ENCODE measurements at regions not wholly inside any gene's neighbourhood (a gene's known extent, or its start where the extent isn't known, plus 50 kb on each side); places are given as distances from the start of the nearest gene placed in this dataset.

DNA sequence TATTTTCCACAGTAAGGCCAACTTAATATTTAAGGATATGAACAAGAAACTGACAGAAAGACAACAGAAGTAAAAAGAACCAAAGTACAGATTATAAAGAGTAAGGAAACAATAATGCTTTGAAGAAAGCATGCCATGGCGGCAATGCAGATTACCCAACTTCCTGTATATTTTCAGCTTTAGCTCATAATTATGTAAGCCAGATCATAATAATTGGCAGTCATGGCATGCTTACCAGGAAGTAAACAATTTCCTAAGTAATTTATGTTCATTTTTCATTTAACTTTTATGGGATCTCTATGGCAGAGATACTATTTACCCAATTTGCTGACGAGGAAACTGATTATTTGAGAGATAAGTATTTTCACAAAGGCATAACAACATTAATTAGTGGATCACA, 988.7 kb downstream of the HACE1 start (continued):
- TF ChIP-seq, protein P1, sequence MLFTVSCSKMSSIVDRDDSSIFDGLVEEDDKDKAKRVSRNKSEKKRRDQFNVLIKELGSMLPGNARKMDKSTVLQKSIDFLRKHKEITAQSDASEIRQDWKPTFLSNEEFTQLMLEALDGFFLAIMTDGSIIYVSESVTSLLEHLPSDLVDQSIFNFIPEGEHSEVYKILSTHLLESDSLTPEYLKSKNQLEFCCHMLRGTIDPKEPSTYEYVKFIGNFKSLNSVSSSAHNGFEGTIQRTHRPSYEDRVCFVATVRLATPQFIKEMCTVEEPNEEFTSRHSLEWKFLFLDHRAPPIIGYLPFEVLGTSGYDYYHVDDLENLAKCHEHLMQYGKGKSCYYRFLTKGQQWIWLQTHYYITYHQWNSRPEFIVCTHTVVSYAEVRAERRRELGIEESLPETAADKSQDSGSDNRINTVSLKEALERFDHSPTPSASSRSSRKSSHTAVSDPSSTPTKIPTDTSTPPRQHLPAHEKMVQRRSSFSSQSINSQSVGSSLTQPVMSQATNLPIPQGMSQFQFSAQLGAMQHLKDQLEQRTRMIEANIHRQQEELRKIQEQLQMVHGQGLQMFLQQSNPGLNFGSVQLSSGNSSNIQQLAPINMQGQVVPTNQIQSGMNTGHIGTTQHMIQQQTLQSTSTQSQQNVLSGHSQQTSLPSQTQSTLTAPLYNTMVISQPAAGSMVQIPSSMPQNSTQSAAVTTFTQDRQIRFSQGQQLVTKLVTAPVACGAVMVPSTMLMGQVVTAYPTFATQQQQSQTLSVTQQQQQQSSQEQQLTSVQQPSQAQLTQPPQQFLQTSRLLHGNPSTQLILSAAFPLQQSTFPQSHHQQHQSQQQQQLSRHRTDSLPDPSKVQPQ (CRISPR knock-in tag; IDR thresholded peaks at IDR 0.05; ENCODE audit: borderline replicate concordance) = no peak
- TF ChIP-seq, protein P2, sequence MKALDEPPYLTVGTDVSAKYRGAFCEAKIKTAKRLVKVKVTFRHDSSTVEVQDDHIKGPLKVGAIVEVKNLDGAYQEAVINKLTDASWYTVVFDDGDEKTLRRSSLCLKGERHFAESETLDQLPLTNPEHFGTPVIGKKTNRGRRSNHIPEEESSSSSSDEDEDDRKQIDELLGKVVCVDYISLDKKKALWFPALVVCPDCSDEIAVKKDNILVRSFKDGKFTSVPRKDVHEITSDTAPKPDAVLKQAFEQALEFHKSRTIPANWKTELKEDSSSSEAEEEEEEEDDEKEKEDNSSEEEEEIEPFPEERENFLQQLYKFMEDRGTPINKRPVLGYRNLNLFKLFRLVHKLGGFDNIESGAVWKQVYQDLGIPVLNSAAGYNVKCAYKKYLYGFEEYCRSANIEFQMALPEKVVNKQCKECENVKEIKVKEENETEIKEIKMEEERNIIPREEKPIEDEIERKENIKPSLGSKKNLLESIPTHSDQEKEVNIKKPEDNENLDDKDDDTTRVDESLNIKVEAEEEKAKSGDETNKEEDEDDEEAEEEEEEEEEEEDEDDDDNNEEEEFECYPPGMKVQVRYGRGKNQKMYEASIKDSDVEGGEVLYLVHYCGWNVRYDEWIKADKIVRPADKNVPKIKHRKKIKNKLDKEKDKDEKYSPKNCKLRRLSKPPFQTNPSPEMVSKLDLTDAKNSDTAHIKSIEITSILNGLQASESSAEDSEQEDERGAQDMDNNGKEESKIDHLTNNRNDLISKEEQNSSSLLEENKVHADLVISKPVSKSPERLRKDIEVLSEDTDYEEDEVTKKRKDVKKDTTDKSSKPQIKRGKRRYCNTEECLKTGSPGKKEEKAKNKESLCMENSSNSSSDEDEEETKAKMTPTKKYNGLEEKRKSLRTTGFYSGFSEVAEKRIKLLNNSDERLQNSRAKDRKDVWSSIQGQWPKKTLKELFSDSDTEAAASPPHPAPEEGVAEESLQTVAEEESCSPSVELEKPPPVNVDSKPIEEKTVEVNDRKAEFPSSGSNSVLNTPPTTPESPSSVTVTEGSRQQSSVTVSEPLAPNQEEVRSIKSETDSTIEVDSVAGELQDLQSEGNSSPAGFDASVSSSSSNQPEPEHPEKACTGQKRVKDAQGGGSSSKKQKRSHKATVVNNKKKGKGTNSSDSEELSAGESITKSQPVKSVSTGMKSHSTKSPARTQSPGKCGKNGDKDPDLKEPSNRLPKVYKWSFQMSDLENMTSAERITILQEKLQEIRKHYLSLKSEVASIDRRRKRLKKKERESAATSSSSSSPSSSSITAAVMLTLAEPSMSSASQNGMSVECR (CRISPR knock-in tag; IDR thresholded peaks at IDR 0.05) = no peak
- no peak for TF ChIP-seq NFIC (IDR thresholded peaks at IDR 0.05)
- TF ChIP-seq NFYB (IDR thresholded peaks at IDR 0.05; ENCODE audit: extremely low read depth, insufficient read length) = no peak
- TF ChIP-seq, protein P3, sequence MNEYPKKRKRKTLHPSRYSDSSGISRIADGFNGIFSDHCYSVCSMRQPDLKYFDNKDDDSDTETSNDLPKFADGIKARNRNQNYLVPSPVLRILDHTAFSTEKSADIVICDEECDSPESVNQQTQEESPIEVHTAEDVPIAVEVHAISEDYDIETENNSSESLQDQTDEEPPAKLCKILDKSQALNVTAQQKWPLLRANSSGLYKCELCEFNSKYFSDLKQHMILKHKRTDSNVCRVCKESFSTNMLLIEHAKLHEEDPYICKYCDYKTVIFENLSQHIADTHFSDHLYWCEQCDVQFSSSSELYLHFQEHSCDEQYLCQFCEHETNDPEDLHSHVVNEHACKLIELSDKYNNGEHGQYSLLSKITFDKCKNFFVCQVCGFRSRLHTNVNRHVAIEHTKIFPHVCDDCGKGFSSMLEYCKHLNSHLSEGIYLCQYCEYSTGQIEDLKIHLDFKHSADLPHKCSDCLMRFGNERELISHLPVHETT (CRISPR knock-in tag; conservative IDR thresholded peaks at IDR 0.05 in 1 of 2, IDR thresholded peaks at IDR 0.05 in 1 of 2) = no peak
- TF ChIP-seq ZFP30 (CRISPR knock-in tag; IDR thresholded peaks at IDR 0.05; ENCODE audit: borderline replicate concordance) = no peak
- no peak for TF ChIP-seq HNRNPH1 (optimal IDR thresholded peaks at IDR 0.05; ENCODE audit: low read depth, low read length)
- TF ChIP-seq TOE1 (IDR thresholded peaks at IDR 0.05; ENCODE audit: borderline replicate concordance) = no peak
- no peak for TF ChIP-seq TOE1 (CRISPR knock-in tag; IDR thresholded peaks at IDR 0.05; ENCODE audit: borderline replicate concordance, low read depth)
- no peak for TF ChIP-seq HDAC1 (IDR thresholded peaks at IDR 0.05)
- no peak for TF ChIP-seq RBM25 (IDR thresholded peaks at IDR 0.05; ENCODE audit: low read depth, low read length, severe bottlenecking)
- TF ChIP-seq GABPB2 (CRISPR knock-in tag; conservative IDR thresholded peaks at IDR 0.05) = no peak
